ENCODE measurements at regions not wholly inside any gene's neighbourhood (a gene's known extent, or its start where the extent isn't known, plus 50 kb on each side); places are given as distances from the start of the nearest gene placed in this dataset.

- no peak for TF ChIP-seq CTCF (conservative IDR thresholded peaks at IDR 0.05; ENCODE audit: low read depth in 2 of 2)
- TF ChIP-seq POLR2AphosphoS5 (IDR thresholded peaks at IDR 0.05; ENCODE audit: low read depth): no peak
- TF ChIP-seq EZH2phosphoT487 (IDR thresholded peaks at IDR 0.05; ENCODE audit: unreplicated experiment): no peak
- TF ChIP-seq CREB1 (CRISPR knock-in tag; IDR thresholded peaks at IDR 0.05; ENCODE audit: low read depth): no peak
- TF ChIP-seq REST (IDR thresholded peaks at IDR 0.05; ENCODE audit: unreplicated experiment): no peak
- TF ChIP-seq JUNB (IDR thresholded peaks at IDR 0.05; ENCODE audit: unreplicated experiment): no peak
These were observed 517.8 kb downstream of the SLITRK5 start for GRCh38 chr13:88188986-88189385.

Data from GM23338 (cell line).